GM23338 (cell line): ENCODE measurements at regions not wholly inside any gene's neighbourhood (a gene's known extent, or its start where the extent isn't known, plus 50 kb on each side); places are given as distances from the start of the nearest gene placed in this dataset.

Source experiments
- CREB1 ChIP-seq: fragments of 250-450 bp; sonication (Bioruptor Pico); IDR thresholded peaks from 2 replicates; pipeline ENCODE4 v1.5.0; 2020; ENCODE audit warnings: low read depth, mild to moderate bottlenecking, moderate library complexity
- CTCF ChIP-seq, 2 experiments: fragments of 200-600 bp in 1 of 2; sonication (generic) in 1 of 2; conservative IDR thresholded peaks; 2 replicates each; pipeline versions ENCODE4 v1.5.1 to v1.6.1; 2016 to 2017; ENCODE audit warnings: antibody characterized with exemption in 2 of 2, low read depth in 2 of 2, mild to moderate bottlenecking in 2 of 2, moderate library complexity in 1 of 2
- ETS1 ChIP-seq: IDR thresholded peaks from 2 replicates; pipeline ENCODE4 v1.6.1; 2016; ENCODE audit warnings: antibody characterized with exemption
- EZH2 ChIP-seq: fragments of 200-600 bp; sonication (generic); IDR thresholded peaks from one replicate; pipeline ENCODE4 v1.8.0; 2017; ENCODE audit warnings: antibody characterized with exemption, mild to moderate bottlenecking, low read depth; ENCODE audit not compliant: unreplicated experiment
- EZH2phosphoT487 ChIP-seq: fragments of 200-600 bp; sonication (generic); IDR thresholded peaks from one replicate; pipeline ENCODE4 v1.8.1; 2018; ENCODE audit warnings: antibody characterized with exemption; ENCODE audit not compliant: unreplicated experiment
- JUNB ChIP-seq: IDR thresholded peaks from one replicate; pipeline ENCODE4 v1.6.1; 2016; ENCODE audit warnings: antibody characterized with exemption; ENCODE audit not compliant: unreplicated experiment
- NANOG ChIP-seq: IDR thresholded peaks from 2 replicates; pipeline ENCODE4 v1.6.1; 2016; ENCODE audit warnings: antibody characterized with exemption, borderline replicate concordance
- POLR2AphosphoS5 ChIP-seq: IDR thresholded peaks from 2 replicates; pipeline ENCODE4 v1.6.1; 2016; ENCODE audit warnings: antibody characterized with exemption, low read depth
- REST ChIP-seq: IDR thresholded peaks from one replicate; pipeline ENCODE4 v1.6.1; 2018; ENCODE audit warnings: antibody characterized with exemption; ENCODE audit not compliant: unreplicated experiment
- STAT1 ChIP-seq: IDR thresholded peaks from one replicate; pipeline ENCODE4 v1.6.1; 2016; ENCODE audit warnings: antibody characterized with exemption; ENCODE audit not compliant: unreplicated experiment
- ZNF114 ChIP-seq: fragments of 250-450 bp; sonication (Bioruptor Pico); IDR thresholded peaks from 2 replicates; pipeline ENCODE4 v1.5.0; 2020; ENCODE audit warnings: mild to moderate bottlenecking, moderate library complexity
- ZNF331 ChIP-seq: fragments of 250-450 bp; sonication (Bioruptor Pico); IDR thresholded peaks from 2 replicates; pipeline ENCODE4 v1.5.0; 2020; ENCODE audit warnings: low read depth, mild to moderate bottlenecking, moderate library complexity
- ZNF462 ChIP-seq: fragments of 250-450 bp; sonication (Bioruptor Pico); IDR thresholded peaks from 2 replicates; pipeline ENCODE4 v1.5.0; 2020; ENCODE audit warnings: mild to moderate bottlenecking, moderate library complexity

- TF ChIP-seq EZH2 = no peak
- TF ChIP-seq CTCF (conservative IDR thresholded peaks at IDR 0.05; ENCODE audit: low read depth in 2 of 2) = no peak
- no peak for TF ChIP-seq POLR2AphosphoS5
- TF ChIP-seq ZNF114 (CRISPR knock-in tag) = no peak
- no peak for TF ChIP-seq REST
- TF ChIP-seq JUNB = no peak
- TF ChIP-seq EZH2phosphoT487 = no peak
- no peak for TF ChIP-seq CREB1 (CRISPR knock-in tag)
- TF ChIP-seq ETS1 = no peak
- TF ChIP-seq ZNF331 (CRISPR knock-in tag) = no peak
- TF ChIP-seq NANOG = no peak
- no peak for TF ChIP-seq STAT1
- no peak for TF ChIP-seq ZNF462 (CRISPR knock-in tag)
Observed at GRCh38 chr1:115184260-115184950, 95.1 kb upstream of the TSPAN2 start.
